Stimulated activated CD8-positive, alpha-beta memory T cell treated with anti-CD3 and anti-CD28 coated beads, Interleukin-7, amount 100 ng/mL, for 1 hour (primary cell): ENCODE measurements at regions not wholly inside any gene's neighbourhood (a gene's known extent, or its start where the extent isn't known, plus 50 kb on each side); places are given as distances from the start of the nearest gene placed in this dataset.
"Not testable (repeated sequence)": the region's sequence is repeated elsewhere in the genome, so short reads cannot be mapped to it uniquely, and the experiment has no call there.

ENCODE experiments used
- DNase-seq, 2 donors: peaks; one replicate each; pipeline ENCODE4 v3.0.0-alpha.2; 2020; ENCODE audit warnings: low read depth in 2 of 2

- no peak for DNase-seq
These were observed 122.1 kb downstream of the ARL4C start for GRCh38 chr2:234374736-234375135.

GRCh38 chr2:234374150-234374508 lies 122.8 kb downstream of the ARL4C start:
- DNase-seq, result no peak

GRCh38 chr2:234373481-234374149 lies 123.3 kb downstream of the ARL4C start:
- no peak for DNase-seq

- no peak for DNase-seq
These were observed 123.8 kb downstream of the ARL4C start for GRCh38 chr2:234373060-234373459.

GRCh38 chr2:234372506-234372905 lies 124.4 kb downstream of the ARL4C start:
- no peak for DNase-seq

GRCh38 chr2:234368861-234369261 lies 128.0 kb downstream of the ARL4C start:
- peak; percentile 15 to 18 for DNase-seq

GRCh38 chr2:234366891-234367290 lies 130.0 kb downstream of the ARL4C start:
- no peak for DNase-seq

GRCh38 chr2:234364661-234365060 lies 132.2 kb downstream of the ARL4C start:
- DNase-seq, result no peak

GRCh38 chr2:234363647-234364294 lies 133.1 kb downstream of the ARL4C start:
- DNase-seq, result no peak

- DNase-seq, result no peak
These were observed 133.8 kb downstream of the ARL4C start for GRCh38 chr2:234363011-234363487.

GRCh38 chr2:234360313-234360975 lies 136.4 kb downstream of the ARL4C start:
- DNase-seq, result not testable (repeated sequence)

- DNase-seq, result no peak
These were observed 139.2 kb downstream of the ARL4C start for GRCh38 chr2:234357666-234358065.

GRCh38 chr2:234355808-234356365 lies 141.0 kb downstream of the ARL4C start:
- no peak for DNase-seq

- DNase-seq, result no peak
These were observed 141.7 kb downstream of the ARL4C start for GRCh38 chr2:234355021-234355720.

GRCh38 chr2:234352270-234352669 lies 144.6 kb downstream of the ARL4C start:
- no peak for DNase-seq

- not testable (repeated sequence) for DNase-seq
These were observed 145.0 kb downstream of the ARL4C start for GRCh38 chr2:234351866-234352265.

- DNase-seq, result no peak
These were observed 148.8 kb downstream of the ARL4C start for GRCh38 chr2:234348081-234348480.

- no peak for DNase-seq
These were observed 151.0 kb downstream of the ARL4C start for GRCh38 chr2:234345921-234346320.

- no peak for DNase-seq
These were observed 152.9 kb downstream of the ARL4C start for GRCh38 chr2:234344012-234344411.

- no peak for DNase-seq
These were observed 153.5 kb downstream of the ARL4C start for GRCh38 chr2:234343372-234343771.

- no peak for DNase-seq
These were observed 155.4 kb downstream of the ARL4C start for GRCh38 chr2:234341306-234341985.
